HG03139 (cell line): ENCODE measurements at regions not wholly inside any gene's neighbourhood (a gene's known extent, or its start where the extent isn't known, plus 50 kb on each side); places are given as distances from the start of the nearest gene placed in this dataset.

Source experiments
- ATAC-seq: cut with Tn5 transposase; IDR thresholded peaks from one replicate; pipeline ENCODE4 v1.9.1; 2021; ENCODE audit not compliant: unreplicated experiment

DNA sequence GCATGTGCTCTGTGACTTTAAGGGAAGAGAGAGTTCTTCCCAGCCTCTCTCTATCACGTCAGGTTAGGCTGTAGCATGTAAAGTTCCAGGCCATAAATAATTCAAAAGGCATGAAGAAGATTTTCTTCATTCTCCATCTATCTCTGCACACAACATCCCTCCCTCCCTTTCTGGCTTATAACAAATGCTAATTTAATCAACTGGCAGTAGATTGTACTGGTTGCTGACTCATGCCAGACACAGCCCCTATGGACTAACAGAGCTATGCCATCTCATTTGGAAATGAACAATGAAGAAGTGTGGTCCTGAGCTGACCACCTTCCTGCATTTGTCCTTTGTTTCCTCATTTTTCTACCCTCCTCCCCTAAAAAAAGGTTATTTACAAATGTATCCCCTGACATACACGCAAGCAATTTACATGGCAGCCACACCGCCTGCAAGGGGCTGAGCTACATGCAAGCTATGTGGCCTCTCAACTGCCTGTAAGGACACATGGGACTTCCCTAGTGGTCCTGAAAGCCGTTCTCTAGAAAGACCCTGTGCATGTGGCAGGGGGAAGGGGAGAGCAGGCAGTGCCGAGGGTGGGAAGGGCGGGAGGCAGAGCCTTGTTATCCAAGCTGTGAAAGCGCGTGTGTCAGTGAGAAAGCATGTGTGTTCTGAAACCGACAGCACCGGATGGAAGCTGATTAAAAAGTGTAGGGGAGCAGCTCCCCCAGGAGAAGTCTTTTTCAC lies 90.9 kb upstream of the KLF7 start:
- ATAC-seq = no peak

DNA sequence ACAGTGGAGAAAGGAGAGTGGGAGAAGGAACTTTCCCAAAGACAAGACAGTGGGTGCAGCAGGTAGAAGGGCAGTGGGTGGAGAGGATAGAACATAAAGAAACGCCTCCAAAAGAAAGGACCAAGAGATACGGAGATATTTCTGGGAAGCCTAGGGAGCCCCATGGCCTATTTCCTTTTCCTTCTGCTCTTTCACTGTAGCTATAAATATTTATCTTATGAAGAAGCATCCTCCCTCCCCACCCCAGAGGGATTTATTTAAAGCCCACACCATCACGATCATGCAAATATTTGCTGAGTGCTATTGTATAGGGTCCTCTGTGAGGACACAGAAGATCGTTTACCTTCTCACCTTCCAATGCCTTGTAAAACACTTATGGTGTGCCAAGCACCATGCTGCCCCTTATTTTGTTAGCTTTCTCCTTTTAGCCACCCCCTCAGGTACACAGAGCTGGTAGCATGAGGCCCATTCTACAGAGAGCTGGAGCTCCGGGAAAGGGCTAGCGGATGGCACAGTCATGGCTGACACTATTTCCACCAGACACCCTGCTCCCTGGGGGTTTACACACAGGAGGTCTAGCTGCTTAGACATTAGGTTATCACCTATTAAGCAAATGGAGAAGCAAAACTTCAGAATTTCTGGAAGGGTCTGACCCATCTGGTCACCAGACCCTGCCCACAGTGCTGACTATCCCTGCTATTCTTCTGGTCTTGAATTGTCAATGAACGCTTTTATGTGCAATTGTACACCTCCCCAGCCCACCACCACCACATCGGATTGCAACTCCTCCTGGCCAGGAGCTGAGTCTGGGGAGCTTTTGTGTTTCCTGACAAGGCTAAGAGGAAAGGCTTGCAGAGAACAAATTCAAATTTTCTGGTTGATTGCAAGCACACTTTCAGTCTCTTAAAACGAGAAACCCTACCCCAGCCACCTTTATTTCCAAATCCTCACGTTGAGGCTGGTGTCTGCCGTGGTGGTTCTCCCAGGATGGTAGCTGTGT lies 91.8 kb upstream of the KLF7 start:
- no peak for ATAC-seq

DNA sequence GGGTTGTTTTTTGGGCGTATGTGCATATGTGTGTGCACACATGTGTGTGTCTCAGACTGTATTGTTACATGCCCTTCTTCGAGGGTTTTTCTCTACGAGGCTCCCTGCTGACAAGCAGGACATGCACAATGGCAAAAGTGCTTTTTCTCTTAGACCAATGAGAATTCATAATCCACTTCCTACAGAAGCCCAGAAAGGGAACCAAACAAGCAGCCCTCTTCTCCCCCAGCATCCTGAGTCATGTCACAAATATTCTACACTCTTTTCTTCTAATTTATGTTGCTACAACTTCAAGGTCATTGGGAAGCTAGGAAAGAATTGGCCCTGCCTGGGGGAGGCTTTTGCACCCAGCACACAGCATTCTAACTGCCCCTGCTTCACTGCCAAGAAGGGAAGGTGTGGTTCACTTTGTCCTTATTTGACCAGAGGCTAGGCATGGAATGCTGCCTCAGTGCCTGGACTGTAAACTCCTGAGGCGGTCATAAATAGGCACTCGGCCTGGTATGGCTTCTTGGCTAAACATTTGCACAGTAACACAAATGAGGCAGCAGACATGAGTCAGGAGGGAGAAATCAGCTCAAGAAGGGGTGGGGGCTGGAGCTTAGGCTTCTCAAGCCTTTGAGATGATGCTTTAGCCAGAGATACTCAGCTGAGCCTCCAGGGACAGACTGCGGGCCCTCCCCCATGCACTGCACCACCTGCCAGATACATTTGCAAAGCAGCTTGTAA lies 92.7 kb upstream of the KLF7 start:
- no peak for ATAC-seq

DNA sequence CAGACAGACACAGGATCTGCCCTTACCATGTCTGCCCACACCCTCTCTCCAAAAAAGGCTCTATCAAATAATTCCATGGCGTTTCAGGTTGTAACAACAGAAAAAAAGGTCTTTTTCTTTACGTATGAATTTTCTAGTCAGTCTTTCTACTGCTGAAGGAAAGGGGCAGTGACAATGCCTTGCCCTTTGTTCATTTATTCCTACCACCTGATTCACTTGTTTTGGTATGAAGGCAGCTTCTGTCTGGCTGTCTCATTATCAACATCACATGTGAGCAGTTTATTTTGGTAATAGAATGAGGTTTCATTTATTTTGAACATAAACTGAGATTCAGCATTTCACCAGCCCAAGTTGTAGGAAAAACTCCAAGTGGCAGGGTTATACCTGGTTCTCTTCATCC lies 94.3 kb upstream of the KLF7 start:
- no peak for ATAC-seq

DNA sequence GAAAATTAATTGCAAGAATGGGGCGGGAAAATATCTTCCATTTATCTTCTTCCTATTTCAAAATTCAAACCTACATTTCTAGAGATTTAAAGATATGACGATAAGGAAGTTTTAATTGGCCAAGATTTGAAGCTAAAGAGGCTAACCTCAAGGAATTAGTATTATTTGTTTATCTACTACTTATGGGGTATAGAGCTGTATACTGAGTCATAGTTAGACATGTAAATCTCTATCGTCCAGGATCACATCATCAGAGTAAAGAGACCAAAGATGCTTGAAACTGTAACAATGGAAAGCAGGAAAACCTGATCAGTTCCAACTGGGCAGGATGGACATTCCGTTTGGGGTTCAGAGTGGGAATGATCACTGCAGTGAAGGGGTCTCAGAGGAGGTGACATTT lies 95.2 kb upstream of the KLF7 start:
- no peak for ATAC-seq

DNA sequence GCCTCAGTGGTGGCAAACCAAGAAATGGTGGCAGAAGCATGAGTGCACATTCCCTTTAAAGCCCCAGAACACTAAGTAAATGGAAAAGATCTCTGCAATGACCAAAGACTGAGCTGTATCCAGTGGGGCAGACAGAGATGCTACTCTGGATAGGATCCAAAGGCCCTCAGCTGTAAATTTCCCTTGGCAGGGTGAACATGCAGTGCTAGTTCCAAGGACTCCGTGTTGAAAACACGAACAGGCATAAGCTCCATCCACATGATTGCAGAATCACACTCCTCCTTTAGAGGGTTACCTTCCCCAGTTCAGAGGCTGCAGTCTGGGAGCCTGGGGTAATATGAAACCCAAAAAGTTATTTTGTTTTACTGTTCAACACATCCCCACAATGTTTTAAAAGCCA lies 98.6 kb upstream of the KLF7 start:
- no peak for ATAC-seq

DNA sequence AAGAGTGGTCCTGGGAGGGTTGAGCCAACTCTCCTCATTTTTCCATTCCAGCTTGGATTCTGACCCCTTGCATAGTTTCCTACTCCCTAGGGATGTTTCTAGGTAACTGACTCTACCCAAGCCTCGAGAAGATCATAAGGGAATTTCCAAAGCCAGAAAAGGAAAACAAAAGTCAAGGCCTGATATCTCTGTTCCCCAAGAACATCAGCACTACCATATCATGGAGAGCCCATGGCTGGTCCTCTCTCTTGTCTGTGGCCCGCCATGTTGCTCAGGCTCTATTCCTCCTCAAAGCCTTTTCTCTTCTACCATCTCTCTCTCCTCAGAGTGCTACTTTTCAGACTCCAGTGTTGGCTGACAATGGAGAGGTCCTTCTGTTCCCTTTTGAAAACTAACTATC lies 99.6 kb upstream of the KLF7 start:
- no peak for ATAC-seq

DNA sequence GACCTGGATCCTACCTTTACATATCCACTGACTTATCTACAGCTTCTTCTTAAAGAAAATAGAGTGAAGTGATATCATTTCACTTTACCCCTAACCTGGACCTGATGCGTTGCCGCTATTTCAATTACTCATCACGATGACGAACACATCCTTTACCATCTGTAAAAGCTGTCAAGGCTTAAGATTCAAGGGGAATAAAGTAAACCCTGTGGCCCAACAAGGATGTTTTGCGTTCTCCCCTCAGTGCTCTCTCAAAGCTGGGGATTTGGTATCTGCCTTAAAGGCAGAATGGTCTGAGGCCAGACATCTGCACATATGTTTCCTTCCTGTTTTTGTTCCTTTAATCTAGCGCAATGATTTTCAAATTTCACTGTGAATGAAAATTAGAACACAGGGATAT lies 100.1 kb upstream of the KLF7 start:
- no peak for ATAC-seq

DNA sequence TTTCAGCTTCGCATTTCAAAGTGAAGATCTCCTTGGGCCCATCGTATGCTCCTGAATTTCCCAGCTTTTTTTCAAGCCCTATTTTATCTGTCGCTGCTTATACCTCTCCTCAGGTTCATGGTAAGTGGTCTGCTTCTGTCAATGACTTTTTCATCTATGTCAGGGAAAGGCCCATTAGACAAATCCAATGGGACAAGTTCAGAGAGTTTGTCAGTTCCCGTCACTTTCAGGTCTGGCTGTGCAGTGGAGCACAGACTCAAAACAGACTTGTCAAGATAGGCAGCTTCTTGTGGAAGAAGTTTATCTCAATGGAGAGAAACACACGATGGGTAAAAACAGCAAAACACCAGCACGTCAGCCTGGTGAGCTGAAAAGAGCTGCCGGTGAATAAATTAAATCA lies 100.9 kb upstream of the KLF7 start:
- no peak for ATAC-seq

DNA sequence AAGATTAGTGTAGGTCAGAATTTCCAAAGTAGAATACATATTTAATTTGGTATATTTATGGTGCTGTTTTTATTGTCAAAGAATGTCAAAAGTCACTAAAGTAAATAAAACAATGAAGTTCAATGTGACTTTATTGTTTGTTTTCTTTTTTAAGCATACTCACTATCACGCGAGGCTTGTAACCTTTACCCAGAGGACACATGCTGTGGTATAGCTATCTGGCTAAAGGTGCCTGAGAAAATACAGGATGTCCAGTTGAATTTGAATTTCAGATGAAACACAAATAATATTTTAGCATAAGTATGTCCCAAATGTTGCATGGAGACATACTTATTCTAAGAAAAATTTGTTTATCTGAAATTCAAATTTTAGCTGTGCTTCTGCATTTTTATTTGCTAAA lies 103.3 kb upstream of the KLF7 start:
- no peak for ATAC-seq

DNA sequence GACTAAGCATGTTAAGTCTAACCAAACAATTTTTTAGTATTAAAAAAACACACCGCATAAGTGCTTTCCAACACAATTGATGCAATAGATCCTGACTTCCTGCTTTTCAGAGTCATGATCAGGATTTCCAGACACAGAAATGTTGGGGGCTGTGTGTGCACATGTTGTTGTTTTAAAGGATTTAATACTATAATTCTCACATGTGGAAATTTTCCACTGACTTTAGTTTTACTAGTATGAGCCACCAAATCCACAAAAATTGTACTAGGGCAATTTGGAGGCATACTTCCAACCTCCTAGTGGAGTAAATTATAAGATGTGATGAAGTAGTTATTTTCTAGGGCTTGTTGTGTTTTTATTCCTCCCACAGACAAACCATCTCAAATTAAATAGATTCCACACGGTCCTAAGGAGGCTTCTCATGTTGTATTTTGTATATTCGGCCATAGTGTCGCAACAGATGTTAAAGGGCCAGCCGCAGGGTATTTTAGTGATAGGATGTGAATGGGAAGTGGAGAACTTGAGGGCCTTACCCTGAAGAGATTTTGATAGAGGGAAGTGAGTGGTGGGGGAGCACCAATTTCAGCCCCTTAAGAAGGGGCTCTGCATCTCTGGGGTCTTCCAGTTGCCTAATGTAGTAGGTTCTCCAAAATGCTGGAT lies 108.9 kb upstream of the KLF7 start:
- no peak for ATAC-seq

DNA sequence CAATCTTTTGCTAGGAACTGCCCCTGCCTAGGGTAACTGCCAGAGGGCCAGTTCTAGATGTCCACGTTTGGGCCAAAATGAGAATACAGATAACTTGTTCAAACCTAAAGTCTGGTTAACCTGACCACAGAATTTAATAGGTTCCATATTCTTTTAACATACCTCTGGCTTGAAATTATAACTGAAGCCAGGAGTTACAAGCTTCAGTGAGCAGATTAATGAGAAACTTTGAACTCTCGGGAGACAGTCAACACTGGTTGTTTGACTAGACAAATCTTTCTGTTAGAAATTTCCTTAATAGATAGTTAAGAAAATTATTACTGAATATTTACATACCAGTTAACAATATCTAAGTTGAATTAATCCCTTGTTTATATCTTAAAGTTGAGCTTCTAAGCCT lies 110.0 kb upstream of the KLF7 start:
- no peak for ATAC-seq

DNA sequence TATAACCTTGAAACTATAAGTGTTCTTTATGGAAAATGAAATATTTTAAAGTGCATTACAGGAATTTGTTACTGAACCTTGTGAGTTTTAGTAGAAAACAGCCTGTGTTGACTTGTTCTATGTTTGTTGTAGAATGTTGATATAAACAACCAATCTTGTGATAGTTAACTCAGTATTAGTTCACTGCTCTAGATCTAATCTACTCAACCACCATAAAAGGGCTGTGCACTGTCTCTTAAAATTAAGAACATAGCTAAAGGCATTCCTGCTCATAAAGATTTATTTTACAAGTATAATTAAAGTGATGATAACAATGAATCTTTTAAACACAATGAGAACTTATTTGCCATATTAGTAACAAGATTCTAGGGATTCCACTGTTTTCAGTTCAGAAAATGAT lies 110.5 kb upstream of the KLF7 start:
- no peak for ATAC-seq

DNA sequence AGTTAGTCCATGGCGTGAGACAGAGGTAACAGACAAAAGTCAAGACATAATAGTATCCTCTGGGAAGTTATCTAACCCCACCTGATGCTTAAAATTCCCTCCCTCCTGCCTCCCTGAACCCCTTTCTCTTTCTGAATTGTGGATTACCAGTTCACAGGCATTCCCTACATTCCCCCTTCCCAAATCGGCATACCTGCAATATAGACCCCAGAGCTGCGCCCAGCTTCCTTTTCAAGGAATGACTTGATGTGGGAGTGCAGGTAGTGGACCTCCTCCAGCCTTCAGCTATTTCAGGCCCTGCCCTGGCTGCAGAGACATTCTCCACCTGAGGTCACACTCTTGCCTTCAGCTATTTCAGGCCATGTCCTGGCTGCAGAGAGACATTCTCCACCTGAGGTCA lies 111.1 kb upstream of the KLF7 start:
- ATAC-seq = no peak

DNA sequence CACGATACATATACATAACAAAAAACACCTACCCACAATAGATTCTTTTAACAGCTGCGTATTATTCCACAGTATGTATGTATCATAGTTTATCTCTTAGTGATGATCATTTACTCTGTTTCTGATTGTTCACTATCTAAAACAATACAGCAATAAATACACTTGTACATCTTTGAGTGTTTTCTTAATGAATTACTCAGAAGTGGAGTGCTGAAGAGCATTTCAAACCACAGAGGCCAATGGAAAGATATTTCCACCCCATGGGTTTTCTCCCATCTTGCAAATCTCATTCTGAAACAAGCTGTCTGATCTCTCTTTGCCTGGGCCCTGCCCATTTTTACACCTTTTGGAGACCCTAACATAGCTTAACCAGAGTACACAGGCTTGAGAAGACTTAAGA lies 113.8 kb upstream of the KLF7 start:
- ATAC-seq = no peak

DNA sequence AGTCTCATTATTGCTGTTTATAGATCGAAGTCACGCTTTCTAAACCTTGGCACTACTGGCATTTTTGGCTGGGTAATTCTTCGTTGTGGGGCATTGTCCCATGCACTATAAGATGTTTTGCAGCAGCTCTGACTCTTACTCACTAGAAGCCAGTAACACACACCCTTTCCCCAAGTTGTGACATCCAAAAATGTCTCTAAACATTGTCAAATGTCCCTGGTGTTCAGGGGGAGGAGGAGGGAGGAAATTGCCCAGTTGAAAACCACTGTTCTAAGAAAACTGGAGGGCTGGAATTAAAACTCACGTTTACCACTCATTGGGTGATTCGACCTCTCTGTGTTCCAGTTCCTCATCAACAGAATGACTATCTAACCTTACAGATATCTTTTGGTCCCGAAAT lies 115.7 kb upstream of the KLF7 start:
- ATAC-seq = no peak

DNA sequence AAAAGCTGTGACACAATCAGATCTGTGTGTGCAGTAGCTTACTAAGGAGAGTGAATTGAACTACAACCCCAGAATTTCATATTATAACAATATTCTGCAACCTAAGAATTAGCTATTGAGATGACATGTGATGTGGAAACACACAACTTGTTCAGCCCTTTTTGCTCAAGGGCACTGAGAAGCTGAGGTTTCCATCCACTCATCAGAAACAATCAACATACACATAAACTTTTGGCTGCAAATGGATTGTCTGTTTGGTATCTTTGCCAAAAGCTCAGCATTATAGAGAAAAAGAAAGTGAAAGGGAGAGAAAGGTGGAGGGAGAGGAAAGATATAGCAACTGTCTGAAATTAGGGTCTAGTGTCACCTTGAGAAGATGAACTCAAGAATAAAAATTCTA lies 117.2 kb upstream of the KLF7 start:
- no peak for ATAC-seq

DNA sequence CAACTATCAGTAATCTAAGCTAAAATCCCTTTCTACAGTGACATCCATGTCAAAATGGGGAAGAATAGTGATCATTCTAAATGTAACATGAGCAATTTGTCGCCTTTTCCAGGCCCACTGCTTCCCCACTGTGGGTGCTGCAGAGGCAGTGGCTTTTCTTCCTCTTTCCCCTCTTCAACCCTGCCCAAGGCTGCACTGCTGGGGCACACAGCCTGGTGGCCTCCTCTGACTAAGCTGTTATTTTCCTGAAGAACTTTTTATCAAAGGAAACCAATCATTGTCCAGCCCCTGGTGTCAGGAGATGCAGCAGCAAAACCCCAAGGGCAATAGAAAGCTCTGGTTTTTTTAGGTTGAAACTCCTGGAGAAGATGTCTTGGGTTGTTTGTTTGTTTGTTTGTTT lies 117.6 kb upstream of the KLF7 start:
- ATAC-seq = no peak

DNA sequence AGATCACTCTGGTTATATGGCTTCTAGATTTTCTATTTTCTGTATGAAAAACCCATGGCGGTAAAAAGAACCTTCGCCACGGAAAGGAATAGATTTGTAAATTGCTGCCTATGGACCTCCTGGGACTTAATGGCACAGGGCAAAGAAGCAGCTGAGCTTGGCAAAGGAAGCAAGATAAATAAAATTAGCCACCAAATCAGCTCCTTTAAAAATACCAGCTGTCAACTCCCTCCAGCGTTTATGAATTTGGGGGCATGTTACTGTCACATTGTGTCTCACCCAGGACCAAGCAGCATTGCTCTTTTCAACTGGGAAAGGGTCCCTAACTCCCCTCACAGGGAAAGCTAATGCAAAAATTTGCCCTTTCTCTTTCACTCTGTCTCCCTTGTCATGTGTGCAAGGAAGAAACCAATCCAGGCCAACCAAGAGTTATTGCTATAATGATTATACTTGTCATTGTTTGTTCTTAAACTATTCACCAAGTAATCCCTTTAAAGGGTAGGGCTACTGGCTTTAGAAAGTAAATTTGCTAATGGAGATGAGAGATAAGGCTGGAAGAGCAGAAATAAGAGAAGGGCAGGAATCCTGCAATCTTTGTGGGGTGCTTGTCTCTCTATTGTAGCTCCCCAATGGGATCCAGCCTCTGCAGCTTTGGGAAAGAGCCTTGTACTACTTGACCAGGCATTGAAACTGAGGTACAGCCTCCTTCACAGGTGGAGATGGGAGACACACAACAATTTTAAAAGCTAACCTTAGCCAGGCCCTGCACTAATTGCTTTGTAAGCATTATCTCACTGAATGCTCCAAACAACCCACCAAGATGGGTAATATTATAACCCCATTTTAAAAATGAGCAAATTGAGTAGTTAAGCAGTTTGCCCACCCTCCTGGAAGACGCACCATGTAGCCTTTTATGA lies 119.1 kb upstream of the KLF7 start:
- no peak for ATAC-seq

DNA sequence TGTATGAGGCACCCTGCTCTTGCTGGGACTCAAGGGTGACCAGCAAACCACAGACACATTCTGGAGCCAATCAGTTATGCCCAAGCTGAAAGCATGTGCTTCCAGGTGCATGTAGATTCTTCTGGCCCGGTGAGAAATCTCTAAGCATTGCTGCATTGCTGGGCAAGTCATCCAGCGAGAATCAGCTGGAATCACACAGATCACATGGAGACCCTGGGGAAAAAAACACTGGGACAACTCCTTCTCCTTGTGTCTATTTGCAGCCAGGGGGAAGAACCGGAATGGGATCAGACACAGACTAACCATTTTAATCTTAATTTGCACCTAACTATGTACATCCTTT lies 119.7 kb upstream of the KLF7 start:
- no peak for ATAC-seq
